ENCODE measurements at regions not wholly inside any gene's neighbourhood (a gene's known extent, or its start where the extent isn't known, plus 50 kb on each side); places are given as distances from the start of the nearest gene placed in this dataset.

- TF ChIP-seq MAZ (IDR thresholded peaks at IDR 0.05; ENCODE audit: borderline replicate concordance, low read depth, low read length) (no peak), CTCF (conservative IDR thresholded peaks at IDR 0.05; ENCODE audit: low read depth, low read length) (no peak), CEBPB (IDR thresholded peaks at IDR 0.05; ENCODE audit: low read depth, low read length) (no peak), MXI1 (IDR thresholded peaks at IDR 0.05; ENCODE audit: borderline replicate concordance, low read depth, low read length) (no peak)
Observed at GRCh38 chr7:132044247-132044646, 487.8 kb upstream of the PODXL start.

Measured in IMR-90 (cell line).